GM23338 (cell line): ENCODE measurements at regions not wholly inside any gene's neighbourhood (a gene's known extent, or its start where the extent isn't known, plus 50 kb on each side); places are given as distances from the start of the nearest gene placed in this dataset.

Experiments used
- ATAC-seq: fragments of 200-7000 bp; cut with Tn5 transposase; 3 replicates; pipeline ENCODE4 v1.9.1; 2020
- DNase-seq: peaks from one replicate; pipeline ENCODE4 v3.0.0-alpha.2; 2015; ENCODE audit warnings: low spot score
- H2AFZ ChIP-seq: fragments of 200-600 bp; sonication (generic); 2 replicates; pipeline ENCODE4 v1.8.0; 2016; ENCODE audit warnings: antibody characterized with exemption, mild to moderate bottlenecking, moderate library complexity
- H3F3A ChIP-seq: fragments of 200-600 bp; sonication (generic); replicated peaks from 2 replicates; pipeline ENCODE4 v1.8.0; 2017; ENCODE audit warnings: antibody characterized with exemption, mixed run types, low read depth
- H3K27ac ChIP-seq: fragments of 200-600 bp; sonication (generic); 2 replicates; pipeline ENCODE4 v1.6.1; 2016; ENCODE audit warnings: low read depth
- H3K27me3 ChIP-seq: fragments of 200-600 bp; sonication (generic); 2 replicates; pipeline ENCODE4 v1.8.0; 2016; ENCODE audit warnings: mild to moderate bottlenecking, mixed run types, moderate library complexity; ENCODE audit not compliant: insufficient read depth
- H3K36me3 ChIP-seq: fragments of 200-600 bp; sonication (generic); 2 replicates; pipeline ENCODE4 v1.8.0; 2016; ENCODE audit warnings: mild to moderate bottlenecking; ENCODE audit not compliant: insufficient read depth
- H3K4me1 ChIP-seq: fragments of 200-600 bp; sonication (generic); 2 replicates; pipeline ENCODE4 v1.8.0; 2016; ENCODE audit warnings: mild to moderate bottlenecking, moderate library complexity; ENCODE audit not compliant: insufficient read depth
- H3K4me2 ChIP-seq: fragments of 200-600 bp; sonication (generic); 2 replicates; pipeline ENCODE4 v1.7.1; 2017; ENCODE audit warnings: mixed run types
- H3K4me3 ChIP-seq: fragments of 200-600 bp; sonication (generic); 2 replicates; pipeline ENCODE4 v1.6.1; 2016; ENCODE audit warnings: mixed run types
- H3K79me2 ChIP-seq: fragments of 200-600 bp; sonication (generic); replicated peaks from 2 replicates; pipeline ENCODE4 v1.8.0; 2017; ENCODE audit warnings: mild to moderate bottlenecking; ENCODE audit not compliant: insufficient read depth
- H3K9me2 ChIP-seq: fragments of 200-600 bp; sonication (generic); 2 replicates; pipeline ENCODE4 v1.8.0; 2017; ENCODE audit not compliant: insufficient read depth
- H4K20me1 ChIP-seq: fragments of 200-600 bp; sonication (generic); replicated peaks from 2 replicates; pipeline ENCODE4 v1.8.0; 2017; ENCODE audit warnings: mild to moderate bottlenecking; ENCODE audit not compliant: insufficient read depth
- H3K27ac Mint-ChIP-seq: 2 replicates; pipeline ENCODE4 v1.8.0; 2020; ENCODE audit warnings: inconsistent platforms, mild to moderate bottlenecking, moderate library complexity, mixed read lengths
- H3K27me3 Mint-ChIP-seq: 3 replicates; pipeline ENCODE4 v1.8.0; 2022; ENCODE audit warnings: low read depth, mild to moderate bottlenecking, moderate library complexity, mixed read lengths, inconsistent platforms; ENCODE audit not compliant: insufficient read depth, poor library complexity
- H3K36me3 Mint-ChIP-seq: 3 replicates; pipeline ENCODE4 v1.8.0; 2021; ENCODE audit warnings: low read depth, mild to moderate bottlenecking, inconsistent platforms, moderate library complexity, mixed read lengths
- H3K4me1 Mint-ChIP-seq: 3 replicates; pipeline ENCODE4 v1.8.0; 2020; ENCODE audit warnings: mild to moderate bottlenecking, inconsistent platforms, mixed read lengths
- H3K4me3 Mint-ChIP-seq: 3 replicates; pipeline ENCODE4 v1.8.0; 2021; ENCODE audit warnings: moderate library complexity, mild to moderate bottlenecking, inconsistent platforms, mixed read lengths
- H3K9me3 Mint-ChIP-seq: 3 replicates; pipeline ENCODE4 v1.8.0; 2020; ENCODE audit warnings: moderate library complexity, mild to moderate bottlenecking, inconsistent platforms, mixed read lengths
- CREB1 ChIP-seq: fragments of 250-450 bp; sonication (Bioruptor Pico); IDR thresholded peaks from 2 replicates; pipeline ENCODE4 v1.5.0; 2020; ENCODE audit warnings: low read depth, mild to moderate bottlenecking, moderate library complexity
- EZH2phosphoT487 ChIP-seq: fragments of 200-600 bp; sonication (generic); IDR thresholded peaks from one replicate; pipeline ENCODE4 v1.8.1; 2018; ENCODE audit warnings: antibody characterized with exemption; ENCODE audit not compliant: unreplicated experiment
- POLR2AphosphoS5 ChIP-seq: IDR thresholded peaks from 2 replicates; pipeline ENCODE4 v1.6.1; 2016; ENCODE audit warnings: antibody characterized with exemption, low read depth
- STAT1 ChIP-seq: IDR thresholded peaks from one replicate; pipeline ENCODE4 v1.6.1; 2016; ENCODE audit warnings: antibody characterized with exemption; ENCODE audit not compliant: unreplicated experiment
- ZNF331 ChIP-seq: fragments of 250-450 bp; sonication (Bioruptor Pico); IDR thresholded peaks from 2 replicates; pipeline ENCODE4 v1.5.0; 2020; ENCODE audit warnings: low read depth, mild to moderate bottlenecking, moderate library complexity
- ZNF462 ChIP-seq: fragments of 250-450 bp; sonication (Bioruptor Pico); IDR thresholded peaks from 2 replicates; pipeline ENCODE4 v1.5.0; 2020; ENCODE audit warnings: mild to moderate bottlenecking, moderate library complexity
- TF ChIP-seq, protein P1 (sequence below): IDR thresholded peaks from 2 replicates; pipeline ENCODE4 v1.6.1; 2016; ENCODE audit warnings: antibody characterized with exemption
- TF ChIP-seq, protein P2 (sequence below), 2 experiments: fragments of 200-600 bp in 1 of 2; sonication (generic) in 1 of 2; conservative IDR thresholded peaks; 2 replicates each; pipeline versions ENCODE4 v1.5.1 to v1.6.1; 2016 to 2017; ENCODE audit warnings: antibody characterized with exemption in 2 of 2, low read depth in 2 of 2, mild to moderate bottlenecking in 2 of 2, moderate library complexity in 1 of 2

- Histone ChIP-seq H4K20me1 (no peaks in the 10 kb centered on the region), H3K4me1 (no peaks in the 10 kb centered on the region), H3F3A (no peaks in the 10 kb centered on the region), H3K27ac (no peak overlapping the region), H3K79me2 (no peaks in the 10 kb centered on the region), H3K9me2 (peaks cover 21% of the 10 kb centered on the region; the same call in 1 of the 2 replicates), H3K36me3 (no peaks in the 10 kb centered on the region), H3K4me3 (no peak overlapping the region), H3K4me2 (no peak overlapping the region), H2AFZ (no peak overlapping the region), H3K27me3 (no peaks in the 10 kb centered on the region)
- DNase-seq (no peak), ATAC-seq (no peak)
- H3K36me3 Mint-ChIP-seq = no peaks in the 10 kb centered on the region
- TF ChIP-seq EZH2phosphoT487 (no peak), CREB1 (CRISPR knock-in tag) (no peak), ZNF462 (no peak), ZNF331 (CRISPR knock-in tag) (no peak), POLR2AphosphoS5 (no peak), STAT1 (no peak)
- TF ChIP-seq, protein P1, sequence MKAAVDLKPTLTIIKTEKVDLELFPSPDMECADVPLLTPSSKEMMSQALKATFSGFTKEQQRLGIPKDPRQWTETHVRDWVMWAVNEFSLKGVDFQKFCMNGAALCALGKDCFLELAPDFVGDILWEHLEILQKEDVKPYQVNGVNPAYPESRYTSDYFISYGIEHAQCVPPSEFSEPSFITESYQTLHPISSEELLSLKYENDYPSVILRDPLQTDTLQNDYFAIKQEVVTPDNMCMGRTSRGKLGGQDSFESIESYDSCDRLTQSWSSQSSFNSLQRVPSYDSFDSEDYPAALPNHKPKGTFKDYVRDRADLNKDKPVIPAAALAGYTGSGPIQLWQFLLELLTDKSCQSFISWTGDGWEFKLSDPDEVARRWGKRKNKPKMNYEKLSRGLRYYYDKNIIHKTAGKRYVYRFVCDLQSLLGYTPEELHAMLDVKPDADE = no peak
- TF ChIP-seq, protein P2, sequence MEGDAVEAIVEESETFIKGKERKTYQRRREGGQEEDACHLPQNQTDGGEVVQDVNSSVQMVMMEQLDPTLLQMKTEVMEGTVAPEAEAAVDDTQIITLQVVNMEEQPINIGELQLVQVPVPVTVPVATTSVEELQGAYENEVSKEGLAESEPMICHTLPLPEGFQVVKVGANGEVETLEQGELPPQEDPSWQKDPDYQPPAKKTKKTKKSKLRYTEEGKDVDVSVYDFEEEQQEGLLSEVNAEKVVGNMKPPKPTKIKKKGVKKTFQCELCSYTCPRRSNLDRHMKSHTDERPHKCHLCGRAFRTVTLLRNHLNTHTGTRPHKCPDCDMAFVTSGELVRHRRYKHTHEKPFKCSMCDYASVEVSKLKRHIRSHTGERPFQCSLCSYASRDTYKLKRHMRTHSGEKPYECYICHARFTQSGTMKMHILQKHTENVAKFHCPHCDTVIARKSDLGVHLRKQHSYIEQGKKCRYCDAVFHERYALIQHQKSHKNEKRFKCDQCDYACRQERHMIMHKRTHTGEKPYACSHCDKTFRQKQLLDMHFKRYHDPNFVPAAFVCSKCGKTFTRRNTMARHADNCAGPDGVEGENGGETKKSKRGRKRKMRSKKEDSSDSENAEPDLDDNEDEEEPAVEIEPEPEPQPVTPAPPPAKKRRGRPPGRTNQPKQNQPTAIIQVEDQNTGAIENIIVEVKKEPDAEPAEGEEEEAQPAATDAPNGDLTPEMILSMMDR (conservative IDR thresholded peaks at IDR 0.05; ENCODE audit: low read depth in 2 of 2) = no peak
- no peak overlapping the region for H3K27ac Mint-ChIP-seq
- H3K9me3 Mint-ChIP-seq = no peaks in the 10 kb centered on the region
- no peaks in the 10 kb centered on the region for H3K27me3 Mint-ChIP-seq
- no peaks in the 10 kb centered on the region for H3K4me1 Mint-ChIP-seq
- H3K4me3 Mint-ChIP-seq = no peak overlapping the region
These were observed 277.8 kb upstream of the FBXL7 start for GRCh38 chr5:15222156-15222555.
